MCF 10A (cell line): ENCODE measurements at regions not wholly inside any gene's neighbourhood (a gene's known extent, or its start where the extent isn't known, plus 50 kb on each side); places are given as distances from the start of the nearest gene placed in this dataset.

Experiments
- BruUV-seq: library from RNA; stranded (reverse); fragments of 400-500 nt; replicated peaks from 2 replicates; lab custom pipeline; 2021; lab: Mats Ljungman, UMichigan
- CTCF ChIA-PET: fragments of 300-600 bp; sonication (Branson Sonifier 250); formaldehyde crosslinking; extraction: SDS; loops from one replicate; lab custom pipeline; 2021; ENCODE audit warnings: antibody characterized with exemption, inconsistent platforms; lab: Yijun Ruan, JAX
- POLR2A ChIA-PET: fragments of 300-600, 350-650 bp; sonication (Branson Sonifier 250); formaldehyde crosslinking; extraction: SDS; loops from one replicate; lab custom pipeline; 2020; ENCODE audit warnings: antibody characterized with exemption, inconsistent platforms; lab: Yijun Ruan, JAX
- DNase-seq: peaks from one replicate; pipeline ENCODE4 v3.0.0-alpha.2; 2018; ENCODE audit not compliant: unreplicated experiment
- H3K27ac Mint-ChIP-seq: one replicate; pipeline ENCODE4 v1.8.0; 2022; ENCODE audit warnings: mild to moderate bottlenecking, low read depth, mixed read lengths; ENCODE audit not compliant: unreplicated experiment
- H3K27me3 Mint-ChIP-seq: one replicate; pipeline ENCODE4 v1.8.0; 2022; ENCODE audit warnings: mixed read lengths; ENCODE audit not compliant: insufficient read depth, unreplicated experiment
- H3K36me3 Mint-ChIP-seq: one replicate; pipeline ENCODE4 v1.8.0; 2022; ENCODE audit warnings: mild to moderate bottlenecking, moderate library complexity, mixed read lengths; ENCODE audit not compliant: insufficient read depth, unreplicated experiment
- H3K4me1 Mint-ChIP-seq: one replicate; pipeline ENCODE4 v1.8.0; 2022; ENCODE audit warnings: mixed read lengths; ENCODE audit not compliant: insufficient read depth, unreplicated experiment
- H3K4me3 Mint-ChIP-seq: one replicate; pipeline ENCODE4 v1.8.0; 2022; ENCODE audit warnings: mild to moderate bottlenecking, moderate library complexity, mixed read lengths; ENCODE audit not compliant: unreplicated experiment
- H3K9me3 Mint-ChIP-seq: one replicate; pipeline ENCODE4 v1.8.0; 2022; ENCODE audit warnings: mixed read lengths; ENCODE audit not compliant: unreplicated experiment
- CTCF ChIP-seq: fragments of 200-600 bp; IDR thresholded peaks from one replicate; pipeline ENCODE4 v1.8.0; 2022; ENCODE audit warnings: antibody characterized with exemption, mild to moderate bottlenecking; ENCODE audit not compliant: unreplicated experiment
- intact Hi-C: fragments of 100-400 bp; cut with micrococcal nuclease; formaldehyde crosslinking; loops from 2 replicates; pipeline ENCODE4 v1.14.1; 2022

GRCh38 chrX:77298296-77298695 is 148.9 kb upstream of the FGF16 start:
- POLR2A ChIA-PET, result no interaction called here
- BruUV-seq, result no TSS peak
- TF ChIP-seq CTCF, result no peak
- CTCF ChIA-PET, result no interaction called here
- no peaks in the 10 kb centered on the region for H3K27me3 Mint-ChIP-seq
- no peaks in the 10 kb centered on the region for H3K36me3 Mint-ChIP-seq
- intact Hi-C loops, result no loop called here
- H3K27ac Mint-ChIP-seq, result no peak overlapping the region
- DNase-seq, result no peak
- H3K4me1 Mint-ChIP-seq, result no peaks in the 10 kb centered on the region
- H3K4me3 Mint-ChIP-seq, result no peak overlapping the region
- H3K9me3 Mint-ChIP-seq, result peaks cover 17% of the 10 kb centered on the region

GRCh38 chrX:77298790-77299189 is 148.4 kb upstream of the FGF16 start:
- no peaks in the 10 kb centered on the region for H3K36me3 Mint-ChIP-seq
- ChIA-PET CTCF (no interaction called here), POLR2A (no interaction called here)
- intact Hi-C loops, result no loop called here
- no peaks in the 10 kb centered on the region for H3K4me1 Mint-ChIP-seq
- H3K27ac Mint-ChIP-seq, result no peak overlapping the region
- no peak for DNase-seq
- H3K9me3 Mint-ChIP-seq, result peaks cover 17% of the 10 kb centered on the region
- H3K27me3 Mint-ChIP-seq, result no peaks in the 10 kb centered on the region
- BruUV-seq, result no TSS peak
- no peak for TF ChIP-seq CTCF
- no peak overlapping the region for H3K4me3 Mint-ChIP-seq

- intact Hi-C loops, result no loop called here
- ChIA-PET CTCF (no interaction called here), POLR2A (no interaction called here)
- H3K4me1 Mint-ChIP-seq, result no peaks in the 10 kb centered on the region
- no peak overlapping the region for H3K4me3 Mint-ChIP-seq
- no peaks in the 10 kb centered on the region for H3K36me3 Mint-ChIP-seq
- H3K27ac Mint-ChIP-seq, result no peak overlapping the region
- no peak for DNase-seq
- H3K9me3 Mint-ChIP-seq, result peaks cover 19% of the 10 kb centered on the region
- no TSS peak for BruUV-seq
- no peak for TF ChIP-seq CTCF
- H3K27me3 Mint-ChIP-seq, result no peaks in the 10 kb centered on the region
Measured at GRCh38 chrX:77299549-77299948, 147.6 kb upstream of the FGF16 start.

- ChIA-PET POLR2A (no interaction called here), CTCF (no interaction called here)
- H3K27ac Mint-ChIP-seq, result no peak overlapping the region
- intact Hi-C loops, result no loop called here
- peaks cover 19% of the 10 kb centered on the region for H3K9me3 Mint-ChIP-seq
- no TSS peak for BruUV-seq
- no peak for TF ChIP-seq CTCF
- H3K36me3 Mint-ChIP-seq, result no peaks in the 10 kb centered on the region
- no peaks in the 10 kb centered on the region for H3K27me3 Mint-ChIP-seq
- H3K4me3 Mint-ChIP-seq, result no peak overlapping the region
- no peaks in the 10 kb centered on the region for H3K4me1 Mint-ChIP-seq
- no peak for DNase-seq
Measured at GRCh38 chrX:77342004-77342403, 105.2 kb upstream of the FGF16 start.
